Epithelial cell of esophagus (primary cell): ENCODE measurements at regions not wholly inside any gene's neighbourhood (a gene's known extent, or its start where the extent isn't known, plus 50 kb on each side); places are given as distances from the start of the nearest gene placed in this dataset.

Experiments used
- DNase-seq: peaks from one replicate; pipeline ENCODE4 v3.0.0; 2010; ENCODE audit warnings: low read depth
- H3K4me3 ChIP-seq: 2 replicates; pipeline ENCODE4 v1.5.1; 2011; ENCODE audit warnings: mild to moderate bottlenecking, low read length, control low read depth
- CTCF ChIP-seq: IDR thresholded peaks from 2 replicates; pipeline ENCODE4 v1.5.1; 2011; ENCODE audit warnings: low read depth, mild to moderate bottlenecking, low read length, control low read depth, inconsistent platforms; ENCODE audit not compliant: insufficient read depth; ENCODE audit errors: missing control alignments

DNA sequence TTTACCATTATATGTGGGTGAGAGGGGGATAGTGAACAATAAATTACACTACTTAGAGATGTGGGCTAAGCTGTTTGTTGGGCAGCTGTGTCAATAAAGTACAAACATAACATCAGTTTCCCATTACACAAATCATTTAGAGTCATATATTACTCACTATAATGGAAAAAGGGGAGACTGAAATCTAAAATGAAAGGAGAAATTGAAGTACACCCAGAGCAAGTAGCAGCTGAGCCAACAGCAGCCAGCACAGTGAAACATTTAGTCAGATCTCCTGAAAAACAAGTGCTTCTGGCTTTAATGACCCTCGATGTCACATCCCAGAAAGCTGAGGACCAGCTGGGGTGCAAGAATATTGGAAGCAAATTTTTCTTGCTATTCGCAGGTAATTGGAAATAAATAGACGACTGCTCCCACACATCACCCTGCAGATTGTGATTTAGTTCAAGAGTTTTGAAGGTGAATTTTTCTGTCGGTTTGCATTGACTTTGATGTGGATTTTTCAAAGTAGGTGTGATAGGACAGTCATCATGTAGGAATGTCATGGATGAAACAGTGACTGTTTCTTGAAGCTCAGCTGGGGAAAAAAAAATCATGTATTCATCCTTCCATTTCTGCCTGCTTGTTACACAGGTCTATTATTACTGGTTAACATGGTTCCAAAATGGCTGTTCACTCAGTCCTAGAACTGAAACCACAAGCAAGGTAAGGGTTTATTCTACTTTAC lies 1607.3 kb upstream of the CELF4 start:
- peak; percentile 57 for DNase-seq
- no peak overlapping the region for H3K4me3 ChIP-seq
- no peak for TF ChIP-seq CTCF

- H3K4me3 ChIP-seq, result no peak overlapping the region
- DNase-seq, result no peak
- no peak for TF ChIP-seq CTCF
Measured at GRCh38 chr18:39168723-39169122, 1603.1 kb upstream of the CELF4 start.

- no peak for DNase-seq
- H3K4me3 ChIP-seq, result no peak overlapping the region
- TF ChIP-seq CTCF, result no peak
Measured at GRCh38 chr18:39167990-39168389, 1602.4 kb upstream of the CELF4 start.

DNA sequence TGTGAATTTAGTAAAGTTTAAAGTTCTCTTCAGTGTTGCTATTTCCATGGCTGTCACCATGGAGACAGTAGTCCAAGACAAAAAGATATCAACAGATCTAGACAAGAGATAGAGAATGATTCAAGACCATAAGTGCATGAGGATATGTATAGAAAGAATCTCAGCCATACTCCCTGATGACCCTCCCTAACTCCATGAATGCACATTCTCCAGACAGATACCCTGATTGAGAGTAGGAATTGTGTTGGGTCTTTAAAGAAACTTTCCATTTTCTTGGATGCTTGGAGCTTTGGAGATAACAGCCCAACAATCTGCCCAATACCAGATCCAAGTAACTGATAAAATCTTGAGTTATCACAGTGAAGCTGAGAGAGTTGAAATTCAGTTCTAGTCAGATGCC lies 1601.2 kb upstream of the CELF4 start:
- no peak overlapping the region for H3K4me3 ChIP-seq
- TF ChIP-seq CTCF, result no peak
- no peak for DNase-seq

- no peak for DNase-seq
- TF ChIP-seq CTCF, result no peak
- no peak overlapping the region for H3K4me3 ChIP-seq
Measured at GRCh38 chr18:39162013-39162827, 1596.6 kb upstream of the CELF4 start.

DNA sequence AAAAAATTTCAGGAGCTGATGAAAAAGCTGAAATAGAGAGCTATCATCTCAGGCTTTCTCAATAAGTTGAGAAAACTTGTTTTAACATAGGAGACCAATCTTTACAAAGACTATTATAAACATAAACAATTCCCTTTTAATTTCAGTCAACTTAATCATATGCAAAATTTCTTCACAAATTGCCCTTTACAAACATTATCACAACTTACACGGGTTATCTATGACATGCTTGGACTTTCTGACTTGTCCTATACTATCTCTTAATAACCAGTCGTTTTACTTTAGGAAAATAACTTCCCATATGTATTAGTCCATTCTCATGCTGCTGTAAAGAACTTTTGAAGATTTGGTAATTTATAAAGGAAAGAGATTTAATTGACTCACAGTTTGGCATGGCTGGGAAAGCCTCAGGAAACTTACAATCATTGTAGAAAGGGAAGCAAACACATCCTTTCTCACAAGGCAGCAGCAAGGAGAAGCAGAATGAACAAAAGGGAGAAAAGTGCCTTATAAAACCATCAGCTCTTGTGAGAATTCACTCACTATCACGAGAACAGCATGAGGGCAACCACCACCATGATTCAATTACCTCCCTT lies 1583.7 kb upstream of the CELF4 start:
- H3K4me3 ChIP-seq, result no peak overlapping the region
- no peak for DNase-seq
- no peak for TF ChIP-seq CTCF
